ENCODE measurements at regions not wholly inside any gene's neighbourhood (a gene's known extent, or its start where the extent isn't known, plus 50 kb on each side); places are given as distances from the start of the nearest gene placed in this dataset.

DNA sequence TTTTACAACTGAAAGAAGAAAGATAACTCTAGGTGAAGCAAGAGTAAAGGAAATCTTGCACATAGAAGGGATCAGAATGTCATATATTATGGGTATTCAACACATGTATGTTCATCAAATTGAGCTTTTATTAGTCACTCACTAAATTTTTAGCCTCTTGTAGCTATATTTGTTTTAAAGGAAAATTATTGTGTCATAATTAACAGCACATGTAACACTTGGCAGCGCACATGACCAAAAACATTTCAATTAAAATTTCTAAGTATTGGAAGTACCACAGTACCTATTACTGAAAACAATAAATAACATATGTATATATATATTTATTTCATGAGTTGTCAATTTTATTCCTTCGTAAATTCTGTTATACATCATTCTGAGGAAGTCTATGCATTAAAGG lies 2800.4 kb downstream of the PCDH9 start:
- in situ Hi-C loops (cut with HindIII; ENCODE audit: low sequenced_read_pairs), result no loop called here

GRCh38 chr13:64428196-64428595 lies 2801.9 kb downstream of the PCDH9 start:
- in situ Hi-C loops (cut with HindIII; ENCODE audit: low sequenced_read_pairs), result no loop called here

GRCh38 chr13:64423467-64423866 lies 2806.7 kb downstream of the PCDH9 start:
- in situ Hi-C loops (cut with HindIII; ENCODE audit: low sequenced_read_pairs), result no loop called here

GRCh38 chr13:64420181-64420580 lies 2810.0 kb downstream of the PCDH9 start:
- in situ Hi-C loops (cut with HindIII; ENCODE audit: low sequenced_read_pairs), result no loop called here

DNA sequence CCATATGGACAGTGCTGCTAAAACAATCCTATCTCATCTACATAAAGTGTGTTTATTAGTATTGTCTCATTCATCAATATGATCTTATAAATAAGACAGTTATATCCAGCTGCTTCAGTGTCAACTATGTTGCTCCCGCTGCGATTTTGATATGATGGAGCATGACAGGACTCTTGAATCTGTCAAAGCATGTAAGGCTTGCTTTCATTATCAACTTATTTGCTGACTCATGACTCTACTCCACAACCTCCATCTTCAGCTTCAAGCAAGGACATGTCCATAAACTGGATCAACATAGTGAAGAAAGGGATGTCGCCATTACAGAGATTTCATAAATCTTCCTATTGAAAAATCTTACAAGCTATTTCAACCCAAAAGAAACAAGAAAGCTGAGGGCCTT lies 2812.6 kb downstream of the PCDH9 start:
- in situ Hi-C loops (cut with HindIII; ENCODE audit: low sequenced_read_pairs), result no loop called here

GRCh38 chr13:64414381-64414780 lies 2815.8 kb downstream of the PCDH9 start:
- in situ Hi-C loops (cut with HindIII; ENCODE audit: low sequenced_read_pairs), result no loop called here

GRCh38 chr13:64413529-64413928 lies 2816.6 kb downstream of the PCDH9 start:
- in situ Hi-C loops (cut with HindIII; ENCODE audit: low sequenced_read_pairs), result no loop called here

DNA sequence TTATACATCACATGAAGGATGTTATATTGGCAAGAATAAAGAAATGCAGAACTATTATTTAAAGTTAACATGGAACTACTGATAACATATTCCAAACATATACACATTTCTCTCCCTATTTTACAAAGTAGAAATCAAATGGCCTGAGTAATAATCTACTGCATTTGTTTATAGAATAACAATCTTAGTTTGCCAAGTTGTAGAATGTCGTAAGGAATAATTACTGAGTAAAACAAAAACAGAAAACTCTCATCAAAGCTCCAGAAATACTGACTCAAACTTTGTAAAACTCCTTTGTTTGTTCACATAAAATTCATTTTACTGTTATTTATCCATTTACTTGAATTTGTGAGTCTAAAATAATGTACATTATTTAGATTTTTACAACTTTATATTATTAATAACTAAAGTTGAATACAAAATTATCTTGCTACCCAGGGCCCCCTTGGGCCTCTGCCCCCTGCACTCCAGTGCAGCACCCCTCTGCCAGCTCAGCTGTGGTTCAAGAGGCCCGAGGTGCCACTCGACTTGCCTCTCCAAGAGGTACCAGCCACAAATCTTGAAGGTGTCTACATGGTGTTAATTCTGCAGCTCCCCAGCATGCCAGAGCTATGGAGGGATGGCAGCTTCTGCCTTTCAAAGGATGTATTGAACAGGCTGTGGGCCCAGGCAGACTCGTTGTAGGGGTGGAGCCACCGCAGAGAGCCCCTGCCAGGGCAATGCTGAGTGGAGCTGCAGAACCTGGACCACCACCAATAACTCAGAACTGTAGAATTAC lies 2819.7 kb downstream of the PCDH9 start:
- in situ Hi-C loops (cut with HindIII; ENCODE audit: low sequenced_read_pairs), result no loop called here

- in situ Hi-C loops (cut with HindIII; ENCODE audit: low sequenced_read_pairs), result no loop called here
Observed at GRCh38 chr13:64397701-64398100, 2832.4 kb downstream of the PCDH9 start.

DNA sequence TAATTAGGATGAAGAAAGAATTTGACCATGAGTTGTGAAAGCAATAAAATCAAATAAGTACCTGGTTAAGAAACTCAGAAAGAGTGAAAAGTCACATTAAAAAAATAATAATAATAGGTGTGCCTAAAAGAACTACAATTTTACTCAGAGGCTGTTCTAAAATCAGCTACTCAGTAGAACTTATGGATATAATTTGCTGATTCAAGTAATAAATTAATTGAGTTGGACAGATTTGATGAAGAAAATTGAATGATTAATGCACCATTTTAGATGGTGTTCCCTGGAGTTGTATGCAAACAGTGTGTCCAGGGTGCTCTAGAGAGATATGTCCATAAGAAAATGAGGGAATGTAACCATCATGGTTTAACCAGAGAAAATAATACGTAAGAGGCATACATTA lies 2852.5 kb downstream of the PCDH9 start:
- in situ Hi-C loops (cut with HindIII; ENCODE audit: low sequenced_read_pairs), result no loop called here

DNA sequence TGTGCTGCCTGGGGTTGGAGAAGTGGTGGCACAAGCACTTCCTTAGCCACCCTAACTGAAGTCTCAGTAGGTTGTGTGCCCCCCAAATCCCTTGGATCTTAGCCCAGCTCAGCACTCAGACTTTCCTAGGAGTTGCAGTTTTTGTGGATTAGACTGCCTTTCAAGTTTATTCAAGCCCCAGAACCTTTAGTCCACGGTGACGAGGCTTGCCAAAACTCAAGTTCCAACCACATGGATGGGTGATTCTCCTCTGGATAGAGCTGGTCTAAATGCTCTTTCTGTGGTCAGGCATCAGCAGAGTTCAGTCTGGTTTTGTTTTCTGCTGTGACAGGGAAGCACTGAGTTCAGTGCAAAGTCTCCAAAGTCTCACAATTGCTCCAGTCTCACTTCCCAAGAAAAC lies 2858.7 kb downstream of the PCDH9 start:
- in situ Hi-C loops (cut with HindIII; ENCODE audit: low sequenced_read_pairs), result no loop called here

GRCh38 chr13:64371045-64371444 lies 2859.1 kb downstream of the PCDH9 start:
- in situ Hi-C loops (cut with HindIII; ENCODE audit: low sequenced_read_pairs), result no loop called here

DNA sequence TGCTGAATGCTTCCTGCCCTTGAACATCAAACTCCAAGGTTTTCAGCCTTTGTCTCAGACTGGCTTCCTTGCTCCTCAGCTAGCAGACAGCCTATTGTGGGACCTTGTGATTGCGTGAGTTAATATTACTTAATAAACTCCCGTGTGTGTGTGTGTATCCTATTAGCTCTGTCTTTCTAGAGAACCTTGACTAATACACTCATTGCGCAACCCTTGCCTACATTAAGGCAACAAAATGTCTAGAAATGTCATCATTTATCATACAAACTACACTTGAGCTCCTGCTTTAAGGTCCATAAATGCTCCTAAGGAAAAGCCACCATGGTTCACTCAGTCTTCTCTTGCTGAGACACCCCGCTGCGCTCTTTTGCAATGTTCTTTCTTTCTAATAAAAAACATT lies 2861.0 kb downstream of the PCDH9 start:
- in situ Hi-C loops (cut with HindIII; ENCODE audit: low sequenced_read_pairs), result no loop called here

GRCh38 chr13:64362564-64362963 lies 2867.6 kb downstream of the PCDH9 start:
- in situ Hi-C loops (cut with HindIII; ENCODE audit: low sequenced_read_pairs), result no loop called here

DNA sequence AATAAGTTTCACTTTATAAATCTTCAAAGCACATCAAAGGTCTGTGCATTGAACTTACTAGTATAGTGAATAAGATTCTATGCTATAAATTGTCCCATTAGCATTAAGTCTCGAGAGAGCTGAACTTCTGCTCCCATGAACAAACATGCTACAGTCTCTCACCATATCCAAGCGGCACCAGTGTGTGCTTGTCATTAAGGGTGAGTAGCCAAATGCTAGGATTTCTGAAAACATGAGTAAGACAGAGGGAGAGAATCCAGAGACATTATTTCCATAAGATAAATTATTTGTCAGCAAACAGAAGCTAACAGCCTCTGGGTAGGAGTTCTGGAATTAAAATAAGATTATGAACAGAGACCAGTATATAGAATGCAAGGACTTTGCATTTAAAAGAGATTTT lies 2882.5 kb downstream of the PCDH9 start:
- in situ Hi-C loops (cut with HindIII; ENCODE audit: low sequenced_read_pairs), result no loop called here

GRCh38 chr13:64339373-64340063 lies 2890.6 kb downstream of the PCDH9 start:
- in situ Hi-C loops (cut with HindIII; ENCODE audit: low sequenced_read_pairs), result no loop called here

GRCh38 chr13:64338671-64339070 lies 2891.5 kb downstream of the PCDH9 start:
- in situ Hi-C loops (cut with HindIII; ENCODE audit: low sequenced_read_pairs), result no loop called here

GRCh38 chr13:64333888-64334287 lies 2896.2 kb downstream of the PCDH9 start:
- in situ Hi-C loops (cut with HindIII; ENCODE audit: low sequenced_read_pairs), result no loop called here

- in situ Hi-C loops (cut with HindIII; ENCODE audit: low sequenced_read_pairs), result no loop called here
Observed at GRCh38 chr13:64332048-64332447, 2898.1 kb downstream of the PCDH9 start.

GRCh38 chr13:64327505-64328194 lies 2902.5 kb downstream of the PCDH9 start:
- in situ Hi-C loops (cut with HindIII; ENCODE audit: low sequenced_read_pairs), result no loop called here

DNA sequence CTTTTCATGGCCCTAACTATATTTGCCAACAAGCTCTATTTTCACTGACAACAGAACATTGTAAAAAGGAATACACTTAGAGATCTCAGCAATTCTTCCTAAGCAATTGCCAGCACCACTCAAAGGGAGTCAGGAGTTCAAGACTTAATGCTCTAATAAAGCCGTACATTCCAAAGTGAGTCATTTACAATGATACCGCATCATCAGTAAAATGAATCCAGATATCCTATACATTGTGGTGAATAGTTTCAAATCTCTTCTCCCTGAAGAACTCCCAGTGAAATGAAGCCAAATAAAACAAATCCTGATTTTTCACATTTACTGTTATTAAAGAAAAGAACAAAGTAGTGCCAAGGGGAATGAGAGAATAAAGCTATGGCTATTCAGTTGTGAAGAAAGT lies 2898.7 kb upstream of the PCDH20 start:
- in situ Hi-C loops (cut with HindIII; ENCODE audit: low sequenced_read_pairs), result no loop called here

DNA sequence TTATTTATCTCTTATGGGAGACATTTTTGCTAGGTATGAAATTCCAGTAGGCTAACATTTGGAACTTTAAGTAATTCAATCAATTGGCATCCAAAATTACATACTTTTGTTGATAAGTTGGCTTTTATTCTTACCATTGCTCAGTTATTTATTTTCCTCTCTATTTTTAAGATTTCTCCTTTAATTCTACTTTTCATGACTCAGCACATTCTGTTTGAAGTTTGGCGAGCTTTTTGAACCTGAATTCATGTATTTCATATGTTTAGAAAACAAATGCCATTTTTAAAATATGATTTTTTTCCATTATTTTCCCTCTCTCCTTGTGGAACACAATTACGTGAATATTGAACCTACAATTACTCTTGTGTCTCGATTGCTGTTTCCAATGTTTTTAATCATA lies 2896.3 kb upstream of the PCDH20 start:
- in situ Hi-C loops (cut with HindIII; ENCODE audit: low sequenced_read_pairs), result no loop called here

Data from endothelial cell of hepatic sinusoid (primary cell).